Esophagus muscularis mucosa (tissue), 4 donors: ENCODE measurements at regions not wholly inside any gene's neighbourhood (a gene's known extent, or its start where the extent isn't known, plus 50 kb on each side); places are given as distances from the start of the nearest gene placed in this dataset.

ENCODE experiments used
- DNase-seq: peaks from one replicate; pipeline ENCODE4 v3.0.0-alpha.2; 2017; ENCODE audit errors: extremely low spot score
- H3K27ac ChIP-seq, 4 donors: fragments of 200-600 bp; sonication (generic); replicated peaks in 1 of 4; 1 replicate in 3 of 4; 2 replicates in 1 of 4; pipeline ENCODE4 v1.5.1; 2016 to 2019; ENCODE audit warnings: mild to moderate bottlenecking in 1 of 4
- H3K27me3 ChIP-seq, 4 donors: fragments of 200-600 bp; sonication (generic); one replicate each; pipeline versions ENCODE4 v1.5.1 to v1.6.0; 2016 to 2019
- H3K36me3 ChIP-seq, 4 donors: fragments of 200-600 bp; sonication (generic); one replicate each; pipeline ENCODE4 v1.5.1; 2016 to 2019
- H3K4me1 ChIP-seq, 4 donors: fragments of 200-600 bp; sonication (generic); one replicate each; pipeline ENCODE4 v1.5.1; 2016 to 2019
- H3K4me3 ChIP-seq, 4 donors: fragments of 200-600 bp; sonication (generic); 1 replicate in 2 of 4; 2 replicates in 2 of 4; pipeline ENCODE4 v1.5.1; 2016 to 2019; ENCODE audit warnings: mild to moderate bottlenecking in 4 of 4, moderate library complexity in 1 of 4
- H3K9me3 ChIP-seq, 4 donors: fragments of 200-600 bp; sonication (generic); 1 replicate in 3 of 4; 2 replicates in 1 of 4; pipeline ENCODE4 v1.5.1; 2016 to 2019
- EP300 ChIP-seq: sonication (generic); formaldehyde crosslinking; IDR thresholded peaks from one replicate; pipeline ENCODE4 v1.6.1; 2017; ENCODE audit warnings: antibody characterized with exemption
- POLR2A ChIP-seq: fragments of 450-650 bp; IDR thresholded peaks from one replicate; pipeline ENCODE4 v1.6.1; 2017; ENCODE audit warnings: antibody characterized with exemption, moderate library complexity, mild to moderate bottlenecking, low read depth
- POLR2AphosphoS5 ChIP-seq, 2 donors: sonication (generic); formaldehyde crosslinking; IDR thresholded peaks; one replicate each; pipeline ENCODE4 v1.6.1; 2017; ENCODE audit warnings: antibody characterized with exemption in 2 of 2
- WGBS: methylation state at CpG from one replicate; pipeline ENCODE4 v1.1.5; 2018; 5-methylcytosine and 5-hydroxymethylcytosine counted together
- intact Hi-C: fragments of 100-400 bp; cut with DNase I; formaldehyde crosslinking; loops from one replicate; pipeline ENCODE4 v1.15.1; 2023
- TF ChIP-seq, protein P1 (sequence below), 3 experiments: fragments of 200-600 bp in 2 of 3; fragments of 450-650 bp in 1 of 3; sonication (generic) in 2 of 3; IDR thresholded peaks; one replicate each; pipeline ENCODE4 v1.5.1; 2017 to 2019; ENCODE audit warnings: antibody characterized with exemption in 3 of 3, mild to moderate bottlenecking in 2 of 3, moderate library complexity in 1 of 3

DNA sequence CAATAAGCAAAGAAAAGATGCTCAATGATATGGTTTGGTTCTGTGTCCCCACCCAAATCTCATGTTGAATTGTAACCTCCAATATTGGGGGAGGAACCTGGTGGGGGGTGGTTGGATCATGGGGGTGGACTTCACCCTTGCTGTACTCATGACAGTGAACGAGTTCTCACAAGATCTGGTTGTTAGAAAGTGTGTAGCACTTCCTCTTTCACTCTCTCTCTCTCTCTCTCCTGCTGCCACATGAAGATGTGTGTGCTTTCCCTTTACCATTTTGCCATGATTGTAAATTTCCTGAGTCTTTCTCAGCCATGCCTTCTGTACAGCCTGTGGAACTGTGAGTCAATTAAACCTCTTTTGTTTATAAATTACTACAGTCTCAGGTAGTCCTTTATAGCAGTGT lies 248.4 kb downstream of the HHIPL2 start:
- Histone ChIP-seq H3K4me1 (no peaks in the 10 kb centered on the region), H3K9me3 (peaks cover 0 to 17% (median 7%) of the 10 kb centered on the region in 4 donors), H3K27me3 (no peaks in the 10 kb centered on the region), H3K4me3 (no peak overlapping the region), H3K27ac (no peak overlapping the region), H3K36me3 (no peaks in the 10 kb centered on the region)
- no peak for TF ChIP-seq EP300
- TF ChIP-seq, protein P1, sequence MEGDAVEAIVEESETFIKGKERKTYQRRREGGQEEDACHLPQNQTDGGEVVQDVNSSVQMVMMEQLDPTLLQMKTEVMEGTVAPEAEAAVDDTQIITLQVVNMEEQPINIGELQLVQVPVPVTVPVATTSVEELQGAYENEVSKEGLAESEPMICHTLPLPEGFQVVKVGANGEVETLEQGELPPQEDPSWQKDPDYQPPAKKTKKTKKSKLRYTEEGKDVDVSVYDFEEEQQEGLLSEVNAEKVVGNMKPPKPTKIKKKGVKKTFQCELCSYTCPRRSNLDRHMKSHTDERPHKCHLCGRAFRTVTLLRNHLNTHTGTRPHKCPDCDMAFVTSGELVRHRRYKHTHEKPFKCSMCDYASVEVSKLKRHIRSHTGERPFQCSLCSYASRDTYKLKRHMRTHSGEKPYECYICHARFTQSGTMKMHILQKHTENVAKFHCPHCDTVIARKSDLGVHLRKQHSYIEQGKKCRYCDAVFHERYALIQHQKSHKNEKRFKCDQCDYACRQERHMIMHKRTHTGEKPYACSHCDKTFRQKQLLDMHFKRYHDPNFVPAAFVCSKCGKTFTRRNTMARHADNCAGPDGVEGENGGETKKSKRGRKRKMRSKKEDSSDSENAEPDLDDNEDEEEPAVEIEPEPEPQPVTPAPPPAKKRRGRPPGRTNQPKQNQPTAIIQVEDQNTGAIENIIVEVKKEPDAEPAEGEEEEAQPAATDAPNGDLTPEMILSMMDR (IDR thresholded peaks at IDR 0.05) = no peak
- WGBS = 57% methylated on average over 1 of the region's 1 CpG
- intact Hi-C loops = no loop called here
- no peak for DNase-seq

- WGBS = 94% methylated on average over 2 of the region's 2 CpGs
- Histone ChIP-seq H3K4me3 (no peak overlapping the region), H3K27me3 (no peaks in the 10 kb centered on the region), H3K36me3 (no peaks in the 10 kb centered on the region), H3K9me3 (peaks cover 0 to 9% (median 4%) of the 10 kb centered on the region in 4 donors), H3K4me1 (peaks cover 0 to 9% (median 2%) of the 10 kb centered on the region in 4 donors), H3K27ac (no peak overlapping the region)
- TF ChIP-seq EP300 (no peak), POLR2A (no peak), POLR2AphosphoS5 (IDR thresholded peaks at IDR 0.05) (no peak)
- TF ChIP-seq, protein P1 (IDR thresholded peaks at IDR 0.05) = no peak
- intact Hi-C loops = no loop called here
- no peak for DNase-seq
Observed at GRCh38 chr1:222290866-222291265, 257.0 kb downstream of the HHIPL2 start.

DNA sequence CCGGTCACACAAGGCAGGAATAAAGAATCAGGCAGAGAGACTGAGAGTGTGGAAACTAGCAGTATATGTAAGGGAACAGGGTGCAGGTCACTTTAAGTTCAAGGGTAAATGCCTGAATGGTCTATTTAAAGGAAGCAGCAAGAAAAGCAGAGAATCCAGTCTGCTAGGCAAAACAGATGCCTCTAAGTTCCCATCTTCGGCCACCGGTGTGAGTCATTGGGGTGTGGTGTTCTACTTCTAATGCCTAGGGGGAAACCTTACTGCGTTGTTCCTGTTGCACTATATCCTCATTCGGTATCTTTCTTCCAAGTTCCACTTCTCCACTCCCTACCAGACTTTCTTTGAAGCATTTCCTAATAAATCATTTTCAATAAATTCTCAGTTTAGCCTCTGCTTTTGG lies 259.9 kb downstream of the HHIPL2 start:
- no peak overlapping the region for H3K4me3 ChIP-seq
- WGBS = 55% methylated on average over 5 of the region's 5 CpGs
- H3K27ac ChIP-seq = no peak overlapping the region
- H3K27me3 ChIP-seq = no peaks in the 10 kb centered on the region
- peaks cover 0 to 23% (median 10%) of the 10 kb centered on the region in 4 donors for H3K4me1 ChIP-seq
- intact Hi-C loops = no loop called here
- H3K36me3 ChIP-seq = no peaks in the 10 kb centered on the region
- TF ChIP-seq POLR2A (no peak), EP300 (no peak), POLR2AphosphoS5 (IDR thresholded peaks at IDR 0.05) (no peak)
- TF ChIP-seq, protein P1 (IDR thresholded peaks at IDR 0.05) = no peak
- DNase-seq = no peak
- no peaks in the 10 kb centered on the region for H3K9me3 ChIP-seq

DNA sequence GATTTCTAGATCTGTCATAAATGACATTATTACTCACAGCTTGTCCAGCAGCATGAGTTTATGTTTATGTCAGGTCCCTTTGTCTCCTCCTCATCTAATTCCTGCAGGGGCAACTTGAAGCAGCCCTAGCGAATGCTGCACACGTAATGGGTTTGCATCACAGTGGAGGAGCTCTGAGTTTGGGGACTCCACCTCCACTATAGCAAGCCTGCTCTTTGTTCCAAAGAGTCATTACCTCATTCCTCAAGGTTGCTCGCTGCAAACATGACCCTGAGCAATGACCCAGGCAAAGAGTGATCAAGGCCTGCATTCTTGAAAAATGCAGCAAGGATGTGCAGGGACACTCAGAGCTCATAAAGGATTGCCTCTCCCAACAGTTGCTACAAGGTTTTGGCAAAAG lies 261.9 kb downstream of the HHIPL2 start:
- intact Hi-C loops = no loop called here
- Histone ChIP-seq H3K36me3 (no peaks in the 10 kb centered on the region), H3K27ac (no peak overlapping the region), H3K4me3 (no peak overlapping the region), H3K9me3 (no peaks in the 10 kb centered on the region), H3K27me3 (no peaks in the 10 kb centered on the region), H3K4me1 (peaks cover 0 to 28% (median 10%) of the 10 kb centered on the region in 4 donors)
- 86% methylated on average over 3 of the region's 3 CpGs for WGBS
- DNase-seq = no peak
- TF ChIP-seq POLR2AphosphoS5 (IDR thresholded peaks at IDR 0.05) (no peak), EP300 (no peak), POLR2A (no peak)
- TF ChIP-seq, protein P1 (IDR thresholded peaks at IDR 0.05) = no peak

DNA sequence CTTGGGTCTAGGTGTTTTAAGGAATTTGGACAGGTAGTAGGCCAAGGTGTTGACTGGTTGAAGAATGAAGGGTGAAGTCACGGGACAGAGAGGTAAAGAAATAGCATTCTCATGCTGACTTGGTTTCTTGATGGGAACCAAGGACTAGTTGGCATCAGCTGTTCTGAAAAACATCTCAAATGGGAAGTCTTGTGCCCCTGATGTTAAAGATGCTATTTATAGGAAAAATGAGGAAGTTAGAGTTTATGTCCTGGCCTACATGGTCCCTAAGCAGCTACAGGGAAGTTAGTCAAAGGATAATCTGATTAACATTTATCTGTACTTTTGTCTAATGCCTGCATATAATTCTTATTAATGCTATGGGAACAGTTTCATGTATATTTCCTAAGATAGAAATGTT lies 262.4 kb downstream of the HHIPL2 start:
- peaks cover 0 to 28% (median 10%) of the 10 kb centered on the region in 4 donors for H3K4me1 ChIP-seq
- 70% methylated on average over 1 of the region's 1 CpG for WGBS
- TF ChIP-seq, protein P1 (IDR thresholded peaks at IDR 0.05) = no peak
- TF ChIP-seq POLR2AphosphoS5 (IDR thresholded peaks at IDR 0.05) (no peak), POLR2A (no peak)
- H3K36me3 ChIP-seq = no peaks in the 10 kb centered on the region
- no peak for DNase-seq
- no peak overlapping the region for H3K27ac ChIP-seq
- intact Hi-C loops = no loop called here
- H3K27me3 ChIP-seq = no peaks in the 10 kb centered on the region
- no peaks in the 10 kb centered on the region for H3K9me3 ChIP-seq
- no peak overlapping the region for H3K4me3 ChIP-seq
